Fibroblast of lung (primary cell): ENCODE measurements at regions not wholly inside any gene's neighbourhood (a gene's known extent, or its start where the extent isn't known, plus 50 kb on each side); places are given as distances from the start of the nearest gene placed in this dataset.

Source experiments
- DNase-seq, 2 donors: peaks; one replicate each; pipeline versions ENCODE4 v3.0.0 to v3.0.0-alpha.2; 2010; ENCODE audit warnings: low read depth in 2 of 2
- H2AFZ ChIP-seq: 2 replicates; pipeline ENCODE4 v1.5.1; 2012; ENCODE audit warnings: low read length, control low read depth, inconsistent platforms
- H3K27ac ChIP-seq: 2 replicates; pipeline ENCODE4 v1.5.1; 2011; ENCODE audit warnings: low read length, control low read depth; ENCODE audit not compliant: insufficient read depth
- H3K27me3 ChIP-seq: 2 replicates; pipeline ENCODE4 v1.5.1; 2011; ENCODE audit warnings: mild to moderate bottlenecking, low read length; ENCODE audit not compliant: control insufficient read depth, insufficient read depth
- H3K36me3 ChIP-seq: 2 replicates; pipeline ENCODE4 v1.5.1; 2011; ENCODE audit warnings: low read length; ENCODE audit not compliant: control insufficient read depth, insufficient read depth
- H3K4me1 ChIP-seq: 2 replicates; pipeline ENCODE4 v1.5.1; 2011; ENCODE audit warnings: low read length; ENCODE audit not compliant: control insufficient read depth, insufficient read depth; ENCODE audit errors: extremely low read depth
- H3K4me2 ChIP-seq: 2 replicates; pipeline ENCODE4 v1.5.1; 2011; ENCODE audit warnings: low read length, control low read depth; ENCODE audit not compliant: insufficient read depth; ENCODE audit errors: extremely low read depth
- H3K4me3 ChIP-seq, 4 experiments: fragments of 200-600 bp in 1 of 4; sonication (generic) in 1 of 4; replicated peaks in 1 of 4; 2 replicates each; pipeline ENCODE4 v1.5.1; 2011 to 2016; ENCODE audit warnings: low read length in 4 of 4, low read depth in 3 of 4, mild to moderate bottlenecking in 3 of 4, control low read depth in 2 of 4, inconsistent platforms in 1 of 4, mixed read lengths in 1 of 4; ENCODE audit not compliant: insufficient read depth in 1 of 4; ENCODE audit errors: control extremely low read depth in 1 of 4
- H3K79me2 ChIP-seq: 2 replicates; pipeline ENCODE4 v1.5.1; 2012; ENCODE audit warnings: mild to moderate bottlenecking, low read length, inconsistent platforms; ENCODE audit not compliant: control insufficient read depth, insufficient read depth
- H3K9ac ChIP-seq: 2 replicates; pipeline ENCODE4 v1.5.1; 2011; ENCODE audit warnings: mild to moderate bottlenecking, low read length, control low read depth; ENCODE audit not compliant: insufficient read depth
- H3K9me3 ChIP-seq: 2 replicates; pipeline ENCODE4 v1.5.1; 2012; ENCODE audit warnings: low read depth, low read length; ENCODE audit not compliant: control insufficient read depth, insufficient read depth
- H4K20me1 ChIP-seq: 2 replicates; pipeline ENCODE4 v1.5.1; 2011; ENCODE audit warnings: low read length; ENCODE audit not compliant: control insufficient read depth, insufficient read depth; ENCODE audit errors: extremely low read depth
- EZH2 ChIP-seq: IDR thresholded peaks from 2 replicates; pipeline ENCODE4 v1.5.1; 2012; ENCODE audit warnings: low read length, control low read depth, mild to moderate bottlenecking; ENCODE audit errors: missing control alignments
- TF ChIP-seq, protein P1 (sequence below), 2 donors: IDR thresholded peaks in 1 of 2; conservative IDR thresholded peaks in 1 of 2; 1 replicate in 1 of 2; 2 replicates in 1 of 2; pipeline ENCODE4 v1.5.1; 2011 to 2012; ENCODE audit warnings: low read length in 2 of 2, control low read depth in 1 of 2, inconsistent platforms in 1 of 2, low read depth in 1 of 2, mild to moderate bottlenecking in 1 of 2

DNA sequence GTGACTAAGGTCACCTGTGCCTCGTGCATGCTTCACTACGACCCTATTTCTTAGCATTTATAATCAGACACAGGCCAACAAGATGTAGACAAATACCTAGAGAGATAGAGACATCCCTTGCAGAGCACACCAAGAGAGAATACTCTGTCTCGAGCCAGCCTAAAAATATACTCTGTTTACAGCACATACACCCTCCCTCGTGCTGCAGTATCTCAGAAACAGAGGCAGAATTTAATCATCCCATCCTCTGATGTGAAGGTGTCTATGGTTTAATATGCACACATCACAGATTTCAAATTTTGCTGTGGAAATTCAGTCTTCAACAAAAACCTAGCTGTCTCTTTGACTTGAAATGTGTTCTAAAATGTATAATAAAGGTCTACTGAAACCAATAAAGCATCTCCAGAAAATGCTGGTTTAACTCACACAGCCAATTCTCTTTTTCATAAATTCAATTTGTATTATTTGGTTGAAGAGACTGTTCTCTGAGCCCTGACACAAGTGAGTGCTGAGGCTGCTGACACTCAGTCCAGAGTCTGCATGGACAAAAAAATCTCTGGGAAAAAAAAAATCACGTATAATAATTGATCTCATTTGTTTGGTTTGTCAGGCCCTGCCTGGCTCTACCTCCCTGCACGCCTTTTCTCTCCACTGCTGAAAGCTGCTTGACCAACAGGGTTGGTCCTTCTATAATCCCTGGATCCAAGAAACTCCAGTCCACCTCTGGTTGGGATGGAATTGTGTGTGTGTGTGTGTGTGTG is 142.0 kb upstream of the FSHR start:
- H3K9ac ChIP-seq: no peak overlapping the region
- H3K9me3 ChIP-seq: no peaks in the 10 kb centered on the region
- DNase-seq: no peak
- H2AFZ ChIP-seq: no peak overlapping the region
- no peaks in the 10 kb centered on the region for H3K79me2 ChIP-seq
- no peaks in the 10 kb centered on the region for H4K20me1 ChIP-seq
- no peak overlapping the region for H3K4me2 ChIP-seq
- H3K27me3 ChIP-seq: no peaks in the 10 kb centered on the region
- H3K4me1 ChIP-seq: no peaks in the 10 kb centered on the region
- H3K36me3 ChIP-seq: no peaks in the 10 kb centered on the region
- no peak for TF ChIP-seq EZH2
- TF ChIP-seq, protein P1, sequence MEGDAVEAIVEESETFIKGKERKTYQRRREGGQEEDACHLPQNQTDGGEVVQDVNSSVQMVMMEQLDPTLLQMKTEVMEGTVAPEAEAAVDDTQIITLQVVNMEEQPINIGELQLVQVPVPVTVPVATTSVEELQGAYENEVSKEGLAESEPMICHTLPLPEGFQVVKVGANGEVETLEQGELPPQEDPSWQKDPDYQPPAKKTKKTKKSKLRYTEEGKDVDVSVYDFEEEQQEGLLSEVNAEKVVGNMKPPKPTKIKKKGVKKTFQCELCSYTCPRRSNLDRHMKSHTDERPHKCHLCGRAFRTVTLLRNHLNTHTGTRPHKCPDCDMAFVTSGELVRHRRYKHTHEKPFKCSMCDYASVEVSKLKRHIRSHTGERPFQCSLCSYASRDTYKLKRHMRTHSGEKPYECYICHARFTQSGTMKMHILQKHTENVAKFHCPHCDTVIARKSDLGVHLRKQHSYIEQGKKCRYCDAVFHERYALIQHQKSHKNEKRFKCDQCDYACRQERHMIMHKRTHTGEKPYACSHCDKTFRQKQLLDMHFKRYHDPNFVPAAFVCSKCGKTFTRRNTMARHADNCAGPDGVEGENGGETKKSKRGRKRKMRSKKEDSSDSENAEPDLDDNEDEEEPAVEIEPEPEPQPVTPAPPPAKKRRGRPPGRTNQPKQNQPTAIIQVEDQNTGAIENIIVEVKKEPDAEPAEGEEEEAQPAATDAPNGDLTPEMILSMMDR (conservative IDR thresholded peaks at IDR 0.05 in 1 of 2, IDR thresholded peaks at IDR 0.05 in 1 of 2; ENCODE audit: low read depth in 1 of 2, low read length in 2 of 2): no peak
- no peak overlapping the region for H3K4me3 ChIP-seq
- H3K27ac ChIP-seq: no peak overlapping the region

DNA sequence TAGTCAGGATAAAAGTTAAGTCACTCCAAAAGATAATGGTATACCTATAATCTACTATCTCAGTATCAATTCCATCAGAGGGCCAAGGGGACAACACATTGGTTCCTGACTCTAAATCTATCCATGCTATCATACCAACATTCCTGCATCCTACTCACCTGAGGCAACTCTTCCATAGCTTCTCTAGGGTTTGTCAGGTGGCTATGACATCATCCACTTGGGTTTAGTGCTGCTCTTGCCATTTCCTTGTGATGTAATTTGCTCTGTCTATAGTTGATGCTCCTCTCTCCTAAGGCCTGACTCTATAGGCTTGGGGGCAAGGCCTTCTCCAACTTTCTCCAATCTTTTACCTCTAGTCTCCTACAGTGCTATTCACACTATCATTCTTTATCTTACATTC is 139.9 kb upstream of the FSHR start:
- no peaks in the 10 kb centered on the region for H3K27me3 ChIP-seq
- H3K4me1 ChIP-seq: no peaks in the 10 kb centered on the region
- no peak overlapping the region for H3K4me3 ChIP-seq
- no peak overlapping the region for H3K9ac ChIP-seq
- no peak overlapping the region for H2AFZ ChIP-seq
- H3K79me2 ChIP-seq: no peaks in the 10 kb centered on the region
- no peak overlapping the region for H3K4me2 ChIP-seq
- H3K27ac ChIP-seq: no peak overlapping the region
- no peaks in the 10 kb centered on the region for H4K20me1 ChIP-seq
- H3K36me3 ChIP-seq: no peaks in the 10 kb centered on the region
- no peak for TF ChIP-seq EZH2
- TF ChIP-seq, protein P1 (conservative IDR thresholded peaks at IDR 0.05 in 1 of 2, IDR thresholded peaks at IDR 0.05 in 1 of 2; ENCODE audit: low read depth in 1 of 2, low read length in 2 of 2): no peak
- H3K9me3 ChIP-seq: no peaks in the 10 kb centered on the region
- DNase-seq: no peak

DNA sequence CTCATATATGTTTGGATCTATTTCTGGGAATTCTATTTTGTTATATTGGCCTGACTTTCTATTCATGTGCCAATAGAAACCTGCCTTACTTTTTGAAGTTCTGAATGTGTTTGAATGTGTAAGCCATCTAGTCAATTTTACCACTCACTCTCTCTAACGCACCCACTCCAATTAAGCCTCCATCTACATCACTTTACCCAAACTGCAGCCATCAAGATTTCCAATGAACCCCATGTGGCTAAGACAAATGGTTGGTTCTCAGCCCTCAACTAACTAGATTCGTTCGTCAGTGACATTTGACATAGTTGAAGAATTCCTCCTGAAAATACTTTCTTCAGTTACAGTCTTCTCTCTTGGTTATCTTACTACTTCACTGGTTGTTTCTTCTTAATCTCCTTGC is 137.3 kb upstream of the FSHR start:
- no peaks in the 10 kb centered on the region for H3K4me1 ChIP-seq
- TF ChIP-seq EZH2: no peak
- TF ChIP-seq, protein P1 (conservative IDR thresholded peaks at IDR 0.05 in 1 of 2, IDR thresholded peaks at IDR 0.05 in 1 of 2; ENCODE audit: low read depth in 1 of 2, low read length in 2 of 2): no peak
- H4K20me1 ChIP-seq: no peaks in the 10 kb centered on the region
- no peak overlapping the region for H3K4me2 ChIP-seq
- DNase-seq: no peak
- no peaks in the 10 kb centered on the region for H3K79me2 ChIP-seq
- H3K4me3 ChIP-seq: no peak overlapping the region
- no peak overlapping the region for H3K27ac ChIP-seq
- no peak overlapping the region for H2AFZ ChIP-seq
- H3K9ac ChIP-seq: no peak overlapping the region
- H3K9me3 ChIP-seq: no peaks in the 10 kb centered on the region
- H3K27me3 ChIP-seq: no peaks in the 10 kb centered on the region
- H3K36me3 ChIP-seq: no peaks in the 10 kb centered on the region
